ENCODE measurements at regions not wholly inside any gene's neighbourhood (a gene's known extent, or its start where the extent isn't known, plus 50 kb on each side); places are given as distances from the start of the nearest gene placed in this dataset.

- TF ChIP-seq ZNF318 (CRISPR knock-in tag; IDR thresholded peaks at IDR 0.05) (no peak), ZBTB7A (CRISPR knock-in tag; IDR thresholded peaks at IDR 0.05) (no peak), RBM22 (optimal IDR thresholded peaks at IDR 0.05; ENCODE audit: low read length) (no peak), TSC22D2 (CRISPR knock-in tag; IDR thresholded peaks at IDR 0.05; ENCODE audit: borderline replicate concordance) (no peak), FOXA1 (IDR thresholded peaks at IDR 0.05) (no peak), FOXA1 (CRISPR knock-in tag; IDR thresholded peaks at IDR 0.05) (no peak), CTCF (CRISPR knock-in tag; IDR thresholded peaks at IDR 0.05) (no peak), SOX6 (IDR thresholded peaks at IDR 0.05) (no peak), SOX6 (CRISPR knock-in tag; IDR thresholded peaks at IDR 0.05) (no peak), PHF8 (CRISPR knock-in tag; IDR thresholded peaks at IDR 0.05) (no peak), POLR2AphosphoS5 (IDR thresholded peaks at IDR 0.05; ENCODE audit: low read depth, low read length) (no peak), ZNF747 (CRISPR knock-in tag; IDR thresholded peaks at IDR 0.05; ENCODE audit: borderline replicate concordance) (no peak), ZNF768 (CRISPR knock-in tag; IDR thresholded peaks at IDR 0.05) (no peak), ARNTL (CRISPR knock-in tag; IDR thresholded peaks at IDR 0.05) (no peak)
Observed at GRCh38 chr3:151581035-151581434, 120.2 kb upstream of the IGSF10 start.

Measured in HepG2 (cell line).